ENCODE measurements at regions not wholly inside any gene's neighbourhood (a gene's known extent, or its start where the extent isn't known, plus 50 kb on each side); places are given as distances from the start of the nearest gene placed in this dataset.

DNA sequence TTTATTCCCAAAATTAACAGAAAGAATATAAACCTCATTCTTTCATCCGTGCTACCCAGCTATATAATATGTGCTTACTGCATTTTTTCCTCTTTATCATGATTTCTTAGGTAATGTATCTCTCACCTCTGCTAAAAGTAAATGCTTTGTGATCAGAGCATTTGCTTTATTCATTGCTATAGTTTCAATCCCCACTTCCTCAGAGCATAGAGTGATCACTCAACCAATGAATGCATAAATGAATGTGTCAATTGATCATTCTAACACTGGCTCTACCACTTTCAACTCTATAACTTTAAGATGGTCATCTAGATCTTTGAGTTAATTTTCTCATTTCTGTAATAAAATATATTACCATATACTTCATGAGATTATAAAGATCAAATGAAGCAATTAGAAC, 719.2 kb downstream of the CETN3 start:
- TF ChIP-seq, protein P1, sequence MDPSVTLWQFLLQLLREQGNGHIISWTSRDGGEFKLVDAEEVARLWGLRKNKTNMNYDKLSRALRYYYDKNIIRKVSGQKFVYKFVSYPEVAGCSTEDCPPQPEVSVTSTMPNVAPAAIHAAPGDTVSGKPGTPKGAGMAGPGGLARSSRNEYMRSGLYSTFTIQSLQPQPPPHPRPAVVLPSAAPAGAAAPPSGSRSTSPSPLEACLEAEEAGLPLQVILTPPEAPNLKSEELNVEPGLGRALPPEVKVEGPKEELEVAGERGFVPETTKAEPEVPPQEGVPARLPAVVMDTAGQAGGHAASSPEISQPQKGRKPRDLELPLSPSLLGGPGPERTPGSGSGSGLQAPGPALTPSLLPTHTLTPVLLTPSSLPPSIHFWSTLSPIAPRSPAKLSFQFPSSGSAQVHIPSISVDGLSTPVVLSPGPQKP (IDR thresholded peaks at IDR 0.05; ENCODE audit: borderline replicate concordance, low read depth, low read length), result no peak
- TF ChIP-seq, protein P2, sequence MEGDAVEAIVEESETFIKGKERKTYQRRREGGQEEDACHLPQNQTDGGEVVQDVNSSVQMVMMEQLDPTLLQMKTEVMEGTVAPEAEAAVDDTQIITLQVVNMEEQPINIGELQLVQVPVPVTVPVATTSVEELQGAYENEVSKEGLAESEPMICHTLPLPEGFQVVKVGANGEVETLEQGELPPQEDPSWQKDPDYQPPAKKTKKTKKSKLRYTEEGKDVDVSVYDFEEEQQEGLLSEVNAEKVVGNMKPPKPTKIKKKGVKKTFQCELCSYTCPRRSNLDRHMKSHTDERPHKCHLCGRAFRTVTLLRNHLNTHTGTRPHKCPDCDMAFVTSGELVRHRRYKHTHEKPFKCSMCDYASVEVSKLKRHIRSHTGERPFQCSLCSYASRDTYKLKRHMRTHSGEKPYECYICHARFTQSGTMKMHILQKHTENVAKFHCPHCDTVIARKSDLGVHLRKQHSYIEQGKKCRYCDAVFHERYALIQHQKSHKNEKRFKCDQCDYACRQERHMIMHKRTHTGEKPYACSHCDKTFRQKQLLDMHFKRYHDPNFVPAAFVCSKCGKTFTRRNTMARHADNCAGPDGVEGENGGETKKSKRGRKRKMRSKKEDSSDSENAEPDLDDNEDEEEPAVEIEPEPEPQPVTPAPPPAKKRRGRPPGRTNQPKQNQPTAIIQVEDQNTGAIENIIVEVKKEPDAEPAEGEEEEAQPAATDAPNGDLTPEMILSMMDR (conservative IDR thresholded peaks at IDR 0.05; ENCODE audit: low read depth, low read length), result no peak
- TF ChIP-seq CEBPB (IDR thresholded peaks at IDR 0.05; ENCODE audit: low read depth, low read length) (no peak), POLR2A (IDR thresholded peaks at IDR 0.05; ENCODE audit: low read depth, low read length) (no peak), BHLHE40 (IDR thresholded peaks at IDR 0.05; ENCODE audit: low read depth, low read length) (no peak), RFX5 (IDR thresholded peaks at IDR 0.05; ENCODE audit: low read depth, low read length) (no peak), FOS (IDR thresholded peaks at IDR 0.05; ENCODE audit: low read depth, low read length) (no peak)
